Stimulated activated CD4-positive, alpha-beta T cell treated with anti-CD3 and anti-CD28 coated beads, Interleukin-12 subunit alpha, Interleukin-12 subunit beta, amount 100 ng/mL, for 4 hours (primary cell): ENCODE measurements at regions not wholly inside any gene's neighbourhood (a gene's known extent, or its start where the extent isn't known, plus 50 kb on each side); places are given as distances from the start of the nearest gene placed in this dataset.
"Not testable (repeated sequence)": the region's sequence is repeated elsewhere in the genome, so short reads cannot be mapped to it uniquely, and the experiment has no call there.

Source experiments
- DNase-seq: peaks from one replicate; pipeline ENCODE4 v3.0.0-alpha.2; 2020

DNA sequence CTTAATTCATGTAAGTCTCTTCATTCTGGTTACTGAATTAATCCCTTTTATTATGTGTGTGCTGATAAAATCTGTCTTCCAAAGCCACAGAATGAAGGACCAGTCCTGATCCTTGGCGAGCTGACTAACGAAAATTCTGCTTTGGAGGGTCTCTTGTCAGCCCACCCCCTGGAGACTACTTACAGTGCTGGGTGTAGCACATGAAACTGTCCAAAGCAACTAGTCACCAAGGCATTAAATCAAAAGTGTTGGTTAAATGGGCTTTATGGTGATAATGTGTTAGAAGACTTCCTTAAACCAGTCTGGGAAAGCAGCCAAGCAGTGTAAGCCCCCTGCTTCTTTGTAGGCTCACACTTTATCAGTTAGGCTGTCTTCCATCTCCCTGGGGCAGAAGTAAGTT, 420.2 kb downstream of the SUCLG1 start:
- no peak for DNase-seq

DNA sequence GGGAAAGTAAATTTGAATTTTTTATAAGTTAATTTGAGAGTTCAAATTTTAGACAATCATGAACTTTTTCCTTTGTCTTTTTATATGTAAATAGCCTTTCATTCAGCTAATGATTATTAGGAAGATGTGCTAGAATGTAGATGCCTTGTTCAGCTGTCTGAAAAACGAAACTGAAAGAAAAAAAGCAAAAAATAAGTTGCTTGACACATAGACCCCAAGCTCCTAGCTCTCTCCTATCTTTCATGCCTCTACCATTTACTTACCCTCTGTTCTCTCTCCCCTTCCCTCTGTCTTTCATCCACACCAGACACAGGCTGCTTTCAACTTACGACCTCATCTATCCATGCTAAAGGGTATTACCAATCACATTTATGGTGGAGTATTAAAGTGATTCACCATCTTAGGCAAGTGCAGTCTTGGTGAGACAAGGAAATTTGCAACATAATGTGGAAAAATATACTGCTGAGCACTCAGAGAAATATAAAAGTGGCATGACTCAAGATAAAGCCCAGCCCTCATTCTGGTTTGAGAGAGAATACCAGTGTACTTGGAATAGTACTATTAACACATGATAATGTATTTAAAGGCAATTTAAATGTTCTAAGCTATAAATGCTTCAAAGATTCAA, 425.6 kb downstream of the SUCLG1 start:
- DNase-seq, result no peak

DNA sequence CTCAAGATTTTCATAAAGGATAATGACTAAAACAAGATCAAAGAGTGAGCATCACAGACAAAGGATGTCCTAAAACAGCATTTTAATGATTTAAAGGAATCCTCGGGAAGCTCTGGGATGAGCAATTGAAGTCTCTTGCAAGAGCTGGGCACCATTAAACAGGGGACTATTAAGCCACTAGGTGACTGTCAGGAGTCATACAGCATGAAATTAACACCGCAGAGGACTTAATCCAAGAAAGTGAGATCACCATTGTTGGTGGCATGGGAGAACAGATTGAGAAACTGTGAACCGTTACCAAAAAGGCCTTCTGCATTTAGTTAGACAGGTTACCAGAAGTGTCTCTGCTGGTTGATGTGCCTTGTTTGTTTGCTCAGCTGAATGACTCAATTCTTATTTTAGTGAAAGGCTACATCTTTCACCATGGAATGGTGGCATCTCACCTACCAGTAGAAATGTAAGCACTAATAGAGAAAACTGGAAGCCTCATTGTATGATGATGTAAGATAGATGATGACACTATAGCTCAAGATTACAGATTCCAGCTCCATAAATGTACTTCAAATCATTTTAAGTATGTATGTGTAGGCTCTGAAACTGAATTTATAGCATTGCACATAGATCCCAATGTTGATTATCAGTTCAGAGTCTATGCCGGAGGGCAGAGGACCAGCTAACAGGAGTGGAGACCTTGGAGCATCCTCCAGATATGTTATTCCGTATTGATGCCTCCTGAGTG, 427.6 kb downstream of the SUCLG1 start:
- DNase-seq, result no peak

DNA sequence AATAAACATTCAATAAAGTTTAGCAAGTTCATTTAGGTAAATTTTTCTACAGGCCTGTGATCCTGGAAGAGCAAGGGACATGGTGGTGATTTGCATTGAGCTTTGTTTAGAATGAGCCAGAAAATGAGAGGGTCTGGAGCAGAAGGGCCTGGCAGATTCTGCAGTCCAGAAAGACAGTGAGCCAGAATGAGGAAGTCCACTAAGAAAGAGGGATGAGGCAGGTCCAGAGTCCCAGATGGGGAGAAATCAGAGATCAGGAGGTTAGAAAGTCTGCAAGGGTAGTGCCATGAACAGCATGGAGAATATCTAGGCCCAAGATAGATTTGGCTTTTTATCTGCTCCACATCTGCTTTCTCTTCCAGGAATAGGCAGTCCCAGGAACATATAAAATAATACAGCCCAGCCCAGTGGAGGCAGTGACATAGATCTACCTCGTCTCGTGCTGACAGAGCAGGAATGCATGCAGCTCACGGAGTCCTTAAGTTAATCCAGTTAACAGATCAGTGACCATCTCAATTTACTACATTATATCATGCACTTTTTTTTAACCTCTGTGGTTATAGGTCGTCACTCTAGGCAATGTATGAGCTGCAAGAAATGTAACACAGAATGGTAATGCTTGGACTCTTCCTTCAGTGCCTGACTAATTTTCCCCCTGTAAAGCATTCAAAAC, 429.0 kb downstream of the SUCLG1 start:
- no peak for DNase-seq

DNA sequence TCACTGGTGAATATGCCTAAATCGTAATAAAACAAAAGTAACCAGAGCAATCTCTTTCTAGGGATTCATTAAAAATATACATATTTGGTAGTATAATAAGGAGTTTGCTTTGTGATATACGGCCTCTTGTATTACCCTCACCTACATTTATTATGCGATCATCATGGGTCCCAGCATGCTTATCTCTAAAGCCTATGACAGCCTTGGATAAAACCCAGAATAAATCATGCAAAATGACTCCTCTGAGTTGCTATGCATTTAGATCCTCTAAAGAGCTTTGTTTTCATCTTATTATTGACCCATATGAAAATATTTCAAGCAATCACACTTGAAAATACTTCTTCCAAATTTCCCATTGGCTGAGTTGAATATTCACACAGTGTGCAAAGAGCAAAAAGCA, 432.3 kb downstream of the SUCLG1 start:
- DNase-seq, result no peak

DNA sequence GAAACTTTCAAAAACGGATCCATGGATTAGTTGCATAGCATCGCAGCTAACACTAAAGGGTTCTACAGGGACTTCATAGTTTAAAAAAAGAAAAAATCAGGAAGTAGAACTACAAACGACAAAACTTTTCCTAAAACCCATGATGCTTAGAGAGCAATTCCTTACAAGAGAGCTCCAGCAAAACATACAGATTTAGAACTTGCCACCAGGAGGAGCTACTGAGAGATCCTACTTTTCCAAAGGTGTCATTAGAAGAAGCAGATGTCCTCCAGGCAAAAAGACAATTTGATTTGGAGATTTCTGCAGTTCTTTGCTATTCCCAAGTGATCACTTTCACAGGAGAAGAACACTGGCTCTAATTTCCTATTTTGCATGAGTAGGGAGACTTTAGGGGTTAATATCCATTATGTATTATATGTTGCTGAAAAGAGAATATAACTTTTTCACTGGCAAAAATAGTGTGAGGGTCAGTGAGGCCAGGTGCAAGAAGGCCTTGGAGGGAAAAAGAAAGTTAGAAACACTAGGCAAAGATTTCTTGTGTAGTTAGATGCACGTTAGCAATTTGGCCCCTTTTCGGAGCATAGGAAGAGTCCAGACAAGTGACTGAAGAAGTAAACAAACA, 436.2 kb downstream of the SUCLG1 start:
- DNase-seq, result no peak

DNA sequence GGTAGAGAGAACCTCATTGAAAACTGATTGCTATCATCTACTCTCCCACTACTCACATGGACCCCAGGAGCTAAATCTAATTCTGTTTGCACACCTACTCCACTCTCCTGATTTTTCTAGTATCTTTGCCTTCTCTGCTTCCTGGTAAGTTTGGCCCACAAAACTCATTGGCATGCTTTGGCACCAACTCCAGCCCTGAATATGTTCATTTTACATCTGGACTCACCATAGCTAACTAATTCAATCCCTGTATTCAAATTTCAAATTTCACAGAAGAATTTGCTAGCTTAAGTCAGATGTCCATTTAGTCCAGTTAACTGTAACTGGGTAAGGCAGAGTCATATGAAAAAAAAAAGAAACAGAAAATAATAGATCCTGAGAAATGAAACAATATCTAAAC, 442.1 kb downstream of the SUCLG1 start:
- no peak for DNase-seq

DNA sequence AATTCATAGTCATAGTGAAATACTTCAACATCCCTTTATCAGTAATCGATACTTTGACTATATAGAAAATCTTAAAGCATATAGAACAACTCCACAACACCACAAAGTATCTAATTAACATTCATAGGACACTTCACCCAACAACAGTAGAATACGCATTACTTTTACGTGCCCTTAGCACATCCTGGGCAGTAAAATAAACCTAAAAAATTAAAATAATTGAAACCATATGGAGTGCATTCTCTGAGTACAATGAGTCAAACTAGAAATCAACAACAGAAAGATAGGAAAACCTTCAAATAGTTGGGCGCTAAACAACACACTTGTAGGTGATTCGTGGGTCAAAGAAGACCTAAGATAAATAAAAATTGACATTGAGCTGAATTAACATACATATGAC, 442.9 kb downstream of the SUCLG1 start:
- no peak for DNase-seq

DNA sequence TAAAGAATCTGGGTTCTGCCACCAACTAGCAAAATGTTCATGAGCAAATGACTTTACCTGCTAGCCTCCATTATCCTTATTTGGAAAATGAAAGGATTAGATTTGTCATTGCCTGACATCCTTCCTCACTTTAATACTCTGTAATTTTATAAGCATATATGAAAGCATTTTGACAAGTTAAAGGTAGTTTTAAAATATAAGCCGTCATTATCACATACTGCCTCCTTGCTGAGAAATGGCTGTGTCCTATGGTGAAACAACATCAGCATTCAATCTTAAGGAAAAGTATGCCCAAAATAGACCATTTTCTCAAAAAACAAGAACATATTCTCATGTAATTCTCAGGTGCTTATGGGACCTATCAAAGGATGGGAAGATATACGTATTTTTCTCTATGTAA, 461.2 kb downstream of the SUCLG1 start:
- no peak for DNase-seq

DNA sequence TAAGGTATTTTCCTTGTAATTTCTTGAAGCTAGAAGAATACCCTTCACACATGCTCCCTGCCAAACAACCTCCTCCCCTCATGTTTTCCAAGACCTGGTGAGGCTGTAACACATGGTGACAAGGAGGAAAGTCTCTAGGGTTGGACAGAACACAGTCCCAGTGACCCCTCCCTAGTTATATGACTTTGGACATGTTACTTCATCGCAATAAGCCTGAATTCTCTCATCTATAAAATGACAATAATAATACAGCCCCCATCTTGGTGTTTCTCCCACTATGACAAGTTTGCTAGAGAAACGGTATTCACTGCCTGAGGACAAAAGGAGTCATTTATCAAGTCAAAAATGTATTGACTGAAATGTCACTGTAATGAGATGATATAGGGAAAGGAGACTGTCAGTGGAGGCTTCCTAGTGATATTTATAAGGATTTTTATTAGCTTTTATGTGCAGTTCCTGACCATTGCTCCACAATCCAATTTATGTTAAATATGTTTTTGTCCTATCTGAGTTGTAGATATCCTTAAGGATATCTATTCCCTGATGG, 464.4 kb downstream of the SUCLG1 start:
- no peak for DNase-seq

DNA sequence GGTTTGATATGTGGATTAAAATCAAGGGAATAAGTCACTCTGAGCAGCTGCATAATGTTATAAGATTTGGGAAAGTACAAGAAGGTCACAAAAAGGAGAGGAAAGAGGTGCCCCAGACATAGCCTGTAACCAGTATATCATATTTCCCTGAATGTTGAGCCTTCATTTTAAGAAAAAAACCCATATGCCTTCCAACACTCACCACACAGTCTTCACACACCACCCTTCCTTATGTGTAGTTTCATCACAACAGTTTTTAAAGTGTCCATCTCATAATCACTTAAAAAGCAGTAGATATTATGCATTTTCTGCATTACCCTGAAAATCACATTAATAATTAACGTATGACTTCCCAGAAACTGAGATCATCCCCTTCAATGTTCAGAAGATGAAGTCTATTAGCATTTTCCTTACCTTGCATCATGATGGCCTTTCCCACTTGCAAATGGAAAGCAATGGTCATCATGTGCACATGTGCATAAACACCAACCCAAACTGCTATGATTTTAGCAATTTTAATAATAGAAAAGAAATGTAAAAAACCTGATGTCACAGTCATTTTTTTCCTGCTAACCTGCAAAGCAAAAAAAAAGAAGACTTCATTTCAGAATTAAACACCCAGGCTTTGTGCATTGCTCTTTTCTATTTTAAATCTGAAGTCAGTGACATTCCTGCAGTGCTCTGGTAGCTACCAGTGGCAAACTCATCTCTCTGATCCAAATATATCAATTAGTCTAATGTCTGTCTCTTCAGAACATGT, 465.0 kb downstream of the SUCLG1 start:
- no peak for DNase-seq

DNA sequence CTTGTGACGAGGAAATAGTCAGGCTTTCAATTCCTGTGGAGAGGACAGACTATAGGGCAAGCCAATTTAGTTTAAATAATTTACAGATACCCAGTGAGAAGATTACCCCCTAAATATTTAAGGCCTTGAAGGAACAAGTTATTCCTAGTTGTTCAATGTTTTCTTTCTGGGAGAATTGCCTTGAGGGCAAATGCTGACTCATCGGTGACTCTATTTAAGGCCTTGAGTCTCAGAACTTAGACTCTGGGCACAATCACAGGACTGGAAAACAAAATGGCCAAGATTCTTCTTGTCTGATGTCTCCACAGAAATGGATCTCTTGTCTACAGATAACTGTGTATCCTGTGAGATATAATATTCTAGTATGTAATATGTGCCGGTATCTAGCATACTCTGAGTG, 467.1 kb downstream of the SUCLG1 start:
- DNase-seq, result no peak

DNA sequence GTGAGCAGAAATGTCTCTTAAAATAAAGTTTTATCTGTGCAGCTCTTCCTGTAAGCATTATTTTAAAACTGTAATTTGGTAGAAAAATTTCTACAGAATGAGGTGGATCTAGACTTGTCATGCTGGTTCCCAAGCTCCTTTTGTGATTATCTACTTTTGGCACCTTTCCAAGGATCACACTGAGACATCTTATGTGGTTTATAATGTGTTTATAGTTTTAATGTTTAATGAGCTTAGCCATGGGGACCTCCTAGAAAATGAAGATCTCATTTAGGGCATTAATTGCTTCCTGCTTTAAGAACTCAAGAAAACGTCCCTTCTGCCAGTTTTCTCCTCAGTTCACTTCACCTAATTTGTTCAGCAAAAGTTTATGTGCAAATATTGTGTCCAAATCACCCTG, 468.4 kb downstream of the SUCLG1 start:
- no peak for DNase-seq

DNA sequence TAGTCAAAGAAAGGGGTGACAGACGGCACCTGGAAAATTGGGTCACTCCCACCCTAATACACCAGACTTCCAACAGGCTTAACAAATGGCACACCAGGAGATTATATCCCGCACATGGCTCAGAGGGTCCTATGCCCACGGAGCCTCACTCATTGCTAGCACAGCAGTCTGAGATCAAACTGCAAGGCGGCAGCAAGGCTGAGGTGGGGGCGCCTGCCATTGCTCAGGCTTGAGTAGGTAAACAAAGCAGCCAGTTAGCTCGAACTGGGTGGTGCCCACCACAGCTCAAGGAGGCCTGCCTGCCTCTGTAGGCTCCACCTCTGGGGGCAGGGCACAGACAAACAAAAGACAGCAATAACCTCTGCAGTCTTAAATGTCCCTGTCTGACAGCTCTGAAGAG, 482.5 kb downstream of the SUCLG1 start:
- not testable (repeated sequence) for DNase-seq

DNA sequence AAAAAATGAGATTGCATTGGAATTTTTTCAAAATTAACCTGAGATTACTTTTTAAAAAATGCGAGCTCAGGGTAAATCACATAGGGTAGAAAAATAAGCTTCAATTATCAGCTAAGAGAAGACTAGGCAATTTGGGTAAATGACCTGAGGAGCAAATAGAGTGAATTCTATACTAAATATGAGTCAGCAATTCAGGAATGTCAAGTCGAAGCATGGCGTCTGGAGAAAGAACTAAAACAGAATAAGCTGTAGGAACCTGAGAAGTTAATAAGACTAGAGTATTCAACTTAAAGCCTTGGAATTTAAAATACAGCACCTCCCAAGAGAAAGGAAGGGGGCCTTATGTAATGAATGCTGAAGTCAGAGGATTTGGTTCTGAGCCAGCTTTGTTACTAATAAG, 487.0 kb downstream of the SUCLG1 start:
- DNase-seq, result no peak

DNA sequence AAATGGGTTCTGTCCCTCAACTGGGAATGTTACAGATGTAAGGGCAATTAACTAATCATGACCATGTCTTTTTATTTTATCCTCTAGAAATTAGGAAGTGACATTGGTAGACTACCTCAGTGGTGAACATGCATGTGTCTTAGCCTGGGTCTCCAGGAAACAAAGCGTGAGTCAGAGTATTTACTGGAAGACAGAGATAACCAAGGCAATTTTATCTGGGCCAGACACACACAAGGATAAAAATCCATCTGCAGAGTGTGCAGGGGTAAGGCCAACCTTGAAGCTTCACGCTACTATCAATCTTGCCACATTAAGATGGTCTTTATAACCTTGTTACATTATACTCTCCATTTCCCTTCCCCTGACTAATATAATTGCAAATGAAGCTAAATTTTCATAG, 487.5 kb downstream of the SUCLG1 start:
- DNase-seq, result no peak

DNA sequence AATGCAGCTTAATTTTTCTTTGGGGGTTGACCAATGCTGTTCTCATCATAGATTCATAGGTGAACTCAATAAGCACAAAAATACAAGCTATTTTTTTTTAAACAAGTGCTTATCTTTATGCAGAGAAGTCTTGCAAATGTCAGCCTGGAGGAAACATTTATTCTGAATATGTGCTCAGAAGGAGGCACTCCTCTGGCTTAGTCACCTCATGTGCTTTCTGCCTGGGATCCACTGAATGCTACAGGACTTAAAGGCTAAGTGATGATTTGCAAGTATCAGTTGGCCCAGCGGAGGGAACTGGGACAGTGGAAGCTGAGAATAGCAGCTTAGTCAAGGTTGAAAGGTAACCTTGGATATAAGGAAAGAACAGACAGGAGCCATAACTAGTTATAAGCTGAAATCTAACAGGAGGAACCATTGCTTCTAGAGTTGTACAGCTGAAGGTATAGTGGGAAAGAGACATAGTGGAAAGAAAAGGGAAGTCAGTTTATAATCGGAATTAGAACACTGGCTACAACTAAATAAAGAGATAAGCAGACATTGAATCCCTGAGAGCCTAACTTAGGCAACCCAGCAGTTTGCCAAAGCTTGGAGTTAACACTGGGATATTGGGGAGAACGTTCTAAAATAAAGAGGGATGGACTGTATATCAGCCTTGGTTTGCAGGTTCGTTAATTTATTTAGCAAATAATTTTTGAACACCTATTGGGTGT, 488.7 kb downstream of the SUCLG1 start:
- DNase-seq, result no peak

DNA sequence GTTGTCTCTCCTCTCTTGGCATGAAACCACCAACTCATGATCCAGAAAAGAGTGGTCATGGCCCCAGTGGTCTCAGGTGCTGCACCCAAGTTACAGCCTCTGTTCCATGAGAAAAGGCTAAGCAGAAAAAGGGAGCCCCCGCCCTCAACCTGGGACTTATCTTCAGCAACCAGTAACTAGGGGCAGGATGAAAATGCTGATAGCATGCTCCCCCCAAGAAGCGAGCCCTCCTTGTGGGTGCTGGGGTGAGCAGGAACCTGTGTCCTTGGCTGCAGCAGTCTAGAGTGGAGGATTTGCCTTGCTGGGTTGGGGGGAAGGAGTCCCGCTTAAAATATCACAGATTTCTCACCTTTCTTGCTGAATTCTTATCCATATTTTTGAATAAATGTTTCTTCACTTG, 490.0 kb downstream of the SUCLG1 start:
- no peak for DNase-seq

DNA sequence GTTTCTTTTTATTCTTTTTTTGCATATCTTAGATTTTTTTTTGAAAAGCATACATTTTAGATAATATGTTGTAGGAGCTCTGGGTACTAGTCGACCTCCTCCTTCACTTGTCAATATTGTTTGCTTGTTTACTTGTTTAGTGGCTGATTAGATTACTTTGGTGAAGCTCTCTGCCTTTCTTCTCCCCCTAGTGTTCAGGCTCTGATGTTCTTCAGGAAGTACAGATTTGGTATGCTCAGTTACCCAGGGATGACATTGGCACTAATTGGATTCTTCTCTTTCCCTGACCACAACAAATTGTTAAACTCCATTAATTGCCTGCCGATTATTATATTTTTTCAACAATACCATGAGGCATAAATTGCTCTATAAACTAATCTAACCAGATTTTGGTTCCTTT, 491.2 kb downstream of the SUCLG1 start:
- DNase-seq, result no peak

DNA sequence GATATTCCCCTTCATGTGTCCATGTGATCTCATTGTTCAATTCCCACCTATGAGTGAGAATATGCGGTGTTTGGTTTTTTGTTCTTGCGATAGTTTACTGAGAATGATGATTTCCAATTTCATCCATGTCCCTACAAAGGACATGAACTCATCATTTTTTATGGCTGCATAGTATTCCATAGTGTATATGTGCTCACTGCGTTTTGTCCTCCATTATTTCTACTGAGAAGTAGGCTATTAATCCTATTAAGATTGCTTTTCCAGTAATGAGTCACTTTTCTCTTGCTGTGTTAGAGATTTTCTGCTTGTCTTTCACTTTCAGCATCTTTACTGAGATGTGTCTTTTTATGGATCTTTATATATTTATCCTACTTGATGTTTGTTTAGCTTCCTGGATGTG, 492.1 kb downstream of the SUCLG1 start:
- DNase-seq, result not testable (repeated sequence)

DNA sequence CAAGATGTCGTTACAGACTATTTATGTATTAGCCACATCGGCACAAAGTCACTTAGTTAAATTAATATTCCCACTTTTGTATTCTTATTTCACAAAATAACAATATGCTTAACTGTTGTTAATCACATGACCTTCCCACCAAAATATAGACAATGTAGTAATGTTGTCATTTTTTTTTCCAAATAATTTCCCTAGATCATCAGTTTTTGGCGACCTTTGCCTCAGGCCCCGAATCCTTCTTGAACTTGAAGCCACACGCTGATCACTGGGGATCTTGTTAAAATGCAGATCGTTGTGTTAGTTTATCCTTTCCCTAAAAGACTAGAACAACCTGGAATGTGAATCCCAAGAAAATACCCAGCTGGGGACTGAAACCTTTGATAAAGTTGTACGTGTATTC, 497.6 kb downstream of the SUCLG1 start:
- DNase-seq, result no peak

DNA sequence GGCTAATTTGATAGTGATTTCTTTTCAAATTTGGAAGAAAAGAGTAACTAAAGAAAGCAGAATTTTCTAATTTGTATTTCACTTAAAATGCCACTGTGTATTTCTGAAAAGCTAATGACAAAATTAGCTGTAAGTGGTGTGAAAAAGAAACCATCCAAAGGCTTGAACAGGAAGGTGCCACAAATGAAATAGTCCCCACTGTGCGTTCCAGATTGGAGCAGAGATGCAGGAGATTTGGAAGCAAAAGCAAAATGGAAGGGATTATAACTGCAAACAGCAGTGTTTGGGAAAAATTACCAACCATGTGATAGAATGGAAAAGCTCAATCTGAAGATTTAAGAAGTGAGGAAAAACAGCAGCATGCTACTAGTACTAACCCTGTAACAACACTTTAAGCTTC, 498.7 kb downstream of the SUCLG1 start:
- no peak for DNase-seq
